NCI-H2227 (cell line): ENCODE measurements at regions not wholly inside any gene's neighbourhood (a gene's known extent, or its start where the extent isn't known, plus 50 kb on each side); places are given as distances from the start of the nearest gene placed in this dataset.
"Not testable (repeated sequence)": the region's sequence is repeated elsewhere in the genome, so short reads cannot be mapped to it uniquely, and the experiment has no call there.

ENCODE experiments used
- DNase-seq: peaks from one replicate; lab custom pipeline; 2025; ENCODE audit not compliant: unreplicated experiment; lab: John Stamatoyannopoulos, UW

DNA sequence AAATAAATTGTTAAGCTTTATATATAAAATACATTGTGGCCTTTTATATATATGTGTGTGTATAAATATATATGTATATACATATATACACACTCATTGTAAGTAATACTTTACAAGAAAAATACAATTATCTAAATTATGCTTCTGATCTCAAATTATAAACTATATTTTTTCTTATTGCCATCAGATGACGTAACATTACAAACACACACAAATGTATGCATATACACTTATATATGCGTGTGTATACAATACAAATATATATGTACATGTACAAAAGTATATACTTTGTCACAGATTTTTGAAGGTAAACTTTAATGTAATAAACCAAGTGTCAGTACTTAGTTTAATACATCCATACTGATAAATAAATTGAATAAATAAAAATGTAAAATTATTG is 278.9 kb upstream of the LMO3 start:
- no peak for DNase-seq

DNA sequence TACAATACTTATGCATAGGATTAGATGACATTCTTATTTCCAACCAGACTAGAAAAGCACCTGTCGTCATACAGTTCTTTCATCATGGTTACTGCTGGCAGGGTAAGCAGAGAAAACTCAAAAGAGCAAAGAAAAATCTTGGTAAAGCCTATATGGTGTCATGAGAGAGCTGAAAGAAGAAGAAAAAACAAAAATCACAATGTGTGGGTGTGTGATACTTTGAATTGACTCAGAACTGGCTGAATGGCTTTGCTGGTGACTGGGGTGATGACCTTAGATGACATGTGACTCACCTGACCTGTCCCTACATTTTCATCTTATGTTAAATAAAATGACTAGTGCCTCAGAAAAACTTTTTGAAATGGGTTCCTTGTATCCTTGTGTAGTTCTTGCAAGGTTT is 278.1 kb upstream of the LMO3 start:
- DNase-seq, result no peak

- DNase-seq, result no peak
Measured at GRCh38 chr12:16881986-16882570, 276.1 kb upstream of the LMO3 start.

- peak; percentile 56 for DNase-seq
Measured at GRCh38 chr12:16880864-16881285, 274.9 kb upstream of the LMO3 start.

DNA sequence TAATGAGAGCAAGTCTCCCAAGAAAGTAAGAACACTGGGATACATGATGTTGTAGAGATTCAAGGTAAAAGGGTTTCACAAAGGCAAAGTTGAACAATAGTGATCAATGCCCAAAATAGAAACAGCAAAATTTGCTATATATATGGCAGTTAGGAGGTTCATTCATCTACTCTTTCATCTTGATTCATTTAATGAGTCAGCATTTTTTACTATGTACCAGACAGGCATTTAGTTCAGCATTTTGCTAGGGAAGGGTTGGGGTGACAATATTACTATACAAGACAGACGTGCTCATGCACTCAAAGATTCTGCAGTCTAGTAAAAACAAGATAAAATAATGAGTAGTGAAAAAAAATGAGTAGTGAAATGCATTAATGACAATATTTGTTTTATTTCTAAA is 264.9 kb upstream of the LMO3 start:
- no peak for DNase-seq

DNA sequence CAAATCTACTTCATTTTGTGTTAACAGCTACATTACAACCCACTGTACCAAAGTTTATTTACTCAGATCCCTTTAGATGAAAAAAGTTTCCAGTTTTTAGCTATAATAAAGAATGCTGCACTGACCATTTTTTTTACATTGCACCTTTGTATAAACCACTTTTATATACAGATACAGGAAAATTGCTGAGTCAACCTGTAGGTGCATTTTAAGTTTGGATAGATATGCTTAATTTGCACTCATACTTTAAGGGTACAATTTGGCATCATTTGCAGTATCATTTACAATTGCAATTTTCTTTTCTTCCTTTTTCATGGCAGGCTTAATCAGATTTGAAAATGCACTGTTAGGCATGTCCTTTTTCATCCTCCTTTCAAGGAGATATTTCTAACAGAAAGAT is 257.8 kb upstream of the LMO3 start:
- DNase-seq, result no peak

- no peak for DNase-seq
Measured at GRCh38 chr12:16857456-16857923, 251.5 kb upstream of the LMO3 start.

DNA sequence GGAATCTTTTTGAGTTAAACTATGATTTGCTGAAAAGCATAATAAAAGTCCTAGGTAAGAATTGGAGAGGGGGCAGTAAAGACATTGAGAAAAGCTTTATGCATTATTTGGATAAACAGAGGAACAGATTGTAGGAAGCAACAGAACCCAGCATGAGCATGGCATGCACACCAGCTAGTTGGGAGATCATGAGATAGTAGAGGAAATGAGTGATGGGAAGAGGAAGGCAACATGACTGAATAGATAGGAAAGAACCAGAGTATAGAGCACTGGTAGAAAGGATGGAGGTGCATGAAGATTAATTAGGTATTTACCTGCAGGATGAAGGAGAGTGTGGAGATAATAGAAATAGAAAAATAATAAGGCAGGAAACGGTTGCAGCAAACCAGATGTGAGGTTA is 248.5 kb upstream of the LMO3 start:
- no peak for DNase-seq

DNA sequence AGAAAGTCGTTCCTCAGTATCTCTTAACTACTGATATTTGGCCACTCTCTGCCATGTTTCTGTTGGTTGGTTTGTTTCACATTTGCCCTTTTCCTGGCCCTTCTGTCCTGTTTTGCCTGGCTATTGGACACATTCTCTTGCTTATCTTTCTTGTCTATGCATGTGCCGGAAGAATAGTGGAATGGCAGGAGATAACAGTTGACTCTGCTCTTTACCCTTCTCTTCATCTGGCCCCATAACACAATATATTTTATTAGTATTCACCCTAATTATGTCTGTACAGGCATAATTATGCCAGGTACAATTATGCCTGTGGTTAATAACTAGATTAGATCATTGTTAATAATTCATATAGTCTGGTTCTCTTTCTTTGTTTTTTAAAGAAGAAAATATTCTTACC is 243.5 kb upstream of the LMO3 start:
- no peak for DNase-seq

GRCh38 chr12:16844875-16845274 is 238.9 kb upstream of the LMO3 start:
- DNase-seq, result no peak

GRCh38 chr12:16833376-16834015 is 227.5 kb upstream of the LMO3 start:
- DNase-seq, result no peak

DNA sequence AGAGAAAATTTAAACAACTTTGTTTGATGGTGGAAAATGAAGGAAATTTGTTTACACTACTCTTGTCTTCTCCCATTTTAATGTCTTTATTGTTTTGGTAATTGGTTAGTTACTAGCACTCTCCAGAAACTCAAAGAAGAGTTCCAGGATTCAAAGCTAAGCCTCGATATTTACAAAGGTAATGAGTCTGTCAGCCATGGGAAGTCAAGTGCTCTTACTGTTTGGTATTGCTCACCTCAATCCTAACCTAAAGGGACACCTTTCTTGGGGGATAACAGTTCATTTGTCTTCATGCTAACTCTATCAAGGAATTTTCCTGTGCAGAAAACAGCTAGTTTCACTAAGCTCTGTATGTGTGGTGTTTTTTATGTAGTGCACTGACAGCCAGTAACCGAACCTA is 222.9 kb upstream of the LMO3 start:
- no peak for DNase-seq

GRCh38 chr12:16807731-16808130 is 201.8 kb upstream of the LMO3 start:
- DNase-seq, result no peak

DNA sequence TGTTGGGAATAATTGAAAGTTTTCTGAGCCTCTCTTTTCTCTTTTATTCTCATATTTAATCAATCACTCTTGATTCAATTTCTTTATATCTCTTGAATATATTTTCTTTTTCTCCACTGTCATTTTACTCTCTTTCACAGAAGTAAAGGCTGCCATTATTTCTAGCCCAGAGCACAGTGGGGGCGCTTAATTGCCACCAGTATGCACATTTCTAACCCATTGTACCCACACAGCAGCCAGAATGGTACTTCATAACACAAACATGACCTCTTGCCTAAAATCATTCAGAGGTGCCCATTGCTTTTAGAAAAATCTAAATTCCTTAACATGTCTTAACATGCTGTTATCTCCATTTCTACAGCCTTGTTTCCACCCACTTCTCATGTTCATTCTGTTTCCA is 190.2 kb upstream of the LMO3 start:
- DNase-seq, result peak; percentile 53

DNA sequence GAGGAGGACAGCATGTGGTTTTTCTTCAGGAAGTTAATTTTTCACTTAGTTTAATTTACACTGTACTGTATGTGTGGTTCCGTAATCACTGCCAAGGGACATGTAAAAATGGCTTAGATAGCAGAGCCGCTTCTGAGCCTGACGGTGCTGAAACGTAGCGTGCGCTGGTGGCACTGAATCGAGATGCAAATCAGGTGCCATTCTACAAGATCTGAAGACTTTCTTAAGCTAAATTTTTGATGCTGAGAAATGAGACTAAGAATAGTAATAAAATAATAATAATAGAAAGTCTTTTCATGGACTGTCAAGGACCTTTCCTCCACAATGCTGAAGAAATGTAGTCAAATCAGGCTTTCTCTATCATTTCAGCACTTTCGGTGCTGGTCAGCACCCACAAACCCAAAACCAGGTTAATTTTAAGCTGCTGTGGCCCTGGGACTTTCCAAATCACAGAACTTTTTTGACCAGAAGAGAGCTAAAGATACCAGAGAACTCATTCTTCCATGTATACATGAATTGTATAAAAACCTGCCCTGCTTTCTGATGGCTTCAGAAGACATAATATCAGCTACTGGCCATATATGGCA is 183.3 kb upstream of the LMO3 start:
- DNase-seq, result no peak

DNA sequence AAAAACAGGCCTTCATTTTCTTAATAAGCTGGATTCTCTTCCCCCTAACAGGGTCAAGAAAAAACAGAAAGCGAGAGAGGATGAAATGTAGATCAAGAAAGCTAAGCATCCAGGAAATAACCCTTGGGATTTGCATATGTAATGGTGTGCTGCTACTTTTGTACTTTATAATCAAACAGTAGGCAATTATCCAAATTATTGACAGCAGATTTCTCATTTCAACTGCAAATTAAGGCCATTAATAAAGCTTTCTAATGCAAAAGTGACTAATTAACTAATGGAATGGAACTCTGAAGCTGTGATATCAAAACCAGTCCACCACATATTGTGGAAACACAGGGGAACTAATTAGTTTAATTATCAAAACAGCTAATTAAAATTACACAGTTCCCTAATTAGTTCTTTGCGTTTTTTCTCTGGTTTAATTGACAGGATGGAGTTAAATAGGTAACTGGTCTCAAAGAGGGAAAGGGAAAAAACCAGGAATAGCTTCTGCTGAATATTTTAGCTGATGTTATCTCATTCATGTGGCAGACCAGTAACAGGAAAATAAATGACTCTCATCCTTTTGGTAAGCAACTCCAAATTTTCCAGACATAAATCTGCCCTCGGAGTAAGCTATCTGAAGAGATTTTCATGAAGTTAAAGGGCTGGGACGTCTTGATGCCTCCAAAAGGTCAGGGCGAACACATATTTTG is 182.7 kb upstream of the LMO3 start:
- no peak for DNase-seq

GRCh38 chr12:16785953-16786352 is 180.0 kb upstream of the LMO3 start:
- no peak for DNase-seq

DNA sequence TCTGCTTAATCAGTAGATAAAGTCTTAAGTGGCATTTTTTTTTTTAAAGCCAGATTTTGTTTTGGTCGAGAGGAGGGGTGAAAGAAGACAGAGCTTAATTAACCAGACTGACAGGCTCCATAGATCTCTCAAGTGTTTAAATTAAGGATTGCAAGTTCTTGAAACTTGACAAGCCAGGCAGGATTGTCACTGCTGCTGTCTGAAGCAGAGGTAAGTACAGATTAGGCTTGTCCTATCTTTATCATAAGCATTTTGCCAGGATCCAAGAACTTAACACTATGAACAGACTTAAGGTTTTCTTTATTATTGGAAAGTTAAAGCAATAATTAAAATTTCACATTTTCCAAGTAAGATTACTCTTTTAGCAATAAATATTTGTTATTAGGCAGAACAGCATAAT is 179.6 kb upstream of the LMO3 start:
- no peak for DNase-seq

- not testable (repeated sequence) for DNase-seq
Measured at GRCh38 chr12:16769129-16769528, 163.2 kb upstream of the LMO3 start.

DNA sequence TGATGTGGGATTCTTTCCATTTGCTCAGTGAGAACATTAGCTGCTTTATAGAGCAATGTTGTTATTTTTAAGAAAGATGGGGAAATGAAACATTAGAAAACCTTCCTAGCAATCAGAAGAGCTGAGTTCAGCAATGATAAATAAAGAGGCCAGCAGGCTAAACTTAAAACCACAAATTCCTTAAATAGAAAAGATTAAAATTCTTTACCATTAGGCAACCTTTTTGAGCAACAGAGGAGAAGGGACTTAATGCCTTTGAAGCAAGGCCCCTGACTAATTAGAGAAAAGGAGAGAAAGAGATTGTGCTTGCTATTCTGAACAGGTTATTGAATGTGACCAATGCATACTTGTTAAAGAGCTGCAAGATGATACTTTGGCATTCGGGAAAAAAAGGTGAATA is 160.8 kb upstream of the LMO3 start:
- no peak for DNase-seq

DNA sequence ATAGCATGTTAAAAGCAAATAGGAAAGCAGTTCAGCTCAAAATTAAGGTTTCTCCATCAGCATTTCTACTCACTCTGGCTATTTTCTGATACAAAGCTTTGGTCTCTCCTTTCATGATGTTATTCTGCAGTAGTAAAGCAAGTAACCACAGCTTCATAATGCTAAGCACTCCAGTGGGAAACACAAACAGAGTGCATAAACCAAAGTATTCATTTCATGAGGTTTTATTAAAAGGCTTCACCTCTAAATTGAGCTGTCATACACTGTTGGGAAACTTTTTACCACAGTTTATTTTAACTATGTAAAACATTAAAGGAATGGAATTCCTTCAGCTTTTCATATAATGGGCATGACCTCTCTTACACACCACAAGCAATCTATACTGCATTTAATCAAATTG is 157.9 kb upstream of the LMO3 start:
- DNase-seq, result no peak
